T1000 (cell line): ENCODE measurements at regions not wholly inside any gene's neighbourhood (a gene's known extent, or its start where the extent isn't known, plus 50 kb on each side); places are given as distances from the start of the nearest gene placed in this dataset.
"Not testable (repeated sequence)": the region's sequence is repeated elsewhere in the genome, so short reads cannot be mapped to it uniquely, and the experiment has no call there.

Experiments
- DNase-seq: peaks from one replicate; lab custom pipeline; 2025; ENCODE audit warnings: mixed read lengths; lab: John Stamatoyannopoulos, UW

DNA sequence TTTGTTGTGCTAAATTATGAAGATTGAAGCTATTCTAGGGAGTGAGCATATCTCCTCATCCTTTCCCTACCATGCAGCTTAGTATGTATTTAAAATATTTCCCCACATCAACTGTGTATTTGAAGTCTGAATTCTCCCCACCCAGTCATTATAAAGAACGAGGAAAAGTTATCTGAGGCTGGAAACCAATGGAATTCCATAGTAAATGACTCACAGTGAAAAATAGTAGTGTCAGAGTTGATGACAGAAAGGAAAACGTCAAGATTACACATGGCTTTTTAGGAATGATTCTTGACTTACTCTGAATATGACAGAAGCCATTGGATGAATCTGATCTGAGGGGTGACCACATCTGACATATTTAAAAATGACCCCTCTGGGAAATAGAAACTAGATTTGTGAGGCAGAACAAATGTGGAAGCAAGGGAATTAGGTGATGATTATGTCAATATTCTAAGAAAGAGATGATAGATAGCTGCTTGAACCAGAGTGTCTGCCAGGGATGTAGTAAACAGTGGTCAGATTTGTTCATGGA is 1768.9 kb upstream of the CDH9 start:
- no peak for DNase-seq

DNA sequence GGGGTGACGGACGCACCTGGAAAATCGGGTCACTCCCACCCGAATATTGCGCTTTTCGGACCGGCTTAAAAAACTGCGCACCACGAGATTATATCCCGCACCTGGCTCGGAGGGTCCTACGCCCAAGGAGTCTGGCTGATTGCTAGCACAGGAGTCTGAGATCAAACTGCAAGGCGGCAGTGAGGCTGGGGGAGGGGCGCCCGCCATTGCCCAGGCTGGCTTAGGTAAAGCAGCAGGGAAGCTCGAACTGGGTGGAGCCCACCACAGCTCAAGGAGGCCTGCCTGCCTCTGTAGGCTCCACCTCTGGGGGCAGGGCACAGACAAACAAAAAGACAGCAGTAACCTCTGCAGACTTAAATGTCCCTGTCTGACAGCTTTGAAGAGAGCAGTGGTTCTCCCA is 1760.6 kb upstream of the CDH9 start:
- not testable (repeated sequence) for DNase-seq

GRCh38 chr5:28788954-28789353 is 1750.6 kb upstream of the CDH9 start:
- DNase-seq, result no peak

DNA sequence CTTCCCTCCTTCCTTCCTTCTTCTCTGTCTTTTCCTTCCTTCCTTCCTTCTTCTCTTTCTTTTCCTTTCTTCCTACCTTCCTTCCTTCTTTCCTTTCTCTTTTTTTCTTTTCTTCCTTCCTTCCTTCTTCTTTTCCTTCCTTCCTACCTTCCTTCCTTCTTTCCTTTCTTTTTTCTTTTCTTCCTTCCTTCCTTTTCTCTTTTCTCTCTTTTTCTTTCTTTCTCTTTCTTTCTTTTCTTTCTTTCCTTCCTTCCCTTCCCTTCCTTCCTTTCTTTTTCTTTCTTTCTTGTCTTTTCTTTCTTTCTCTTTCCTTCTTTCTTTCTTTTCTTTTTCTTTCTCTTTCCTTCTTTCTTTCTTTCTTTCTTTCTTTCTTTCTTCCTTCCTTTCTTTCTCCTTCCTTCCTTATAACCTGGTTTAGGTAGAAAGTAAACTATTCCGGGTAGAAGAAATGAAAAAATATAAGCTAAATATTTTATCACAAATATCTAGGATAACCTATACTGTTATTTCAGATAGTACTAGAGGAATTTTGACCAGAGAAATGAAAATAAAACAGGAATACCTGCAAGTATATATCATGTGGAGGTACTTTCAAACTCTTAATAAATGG is 1741.8 kb upstream of the CDH9 start:
- DNase-seq, result no peak

DNA sequence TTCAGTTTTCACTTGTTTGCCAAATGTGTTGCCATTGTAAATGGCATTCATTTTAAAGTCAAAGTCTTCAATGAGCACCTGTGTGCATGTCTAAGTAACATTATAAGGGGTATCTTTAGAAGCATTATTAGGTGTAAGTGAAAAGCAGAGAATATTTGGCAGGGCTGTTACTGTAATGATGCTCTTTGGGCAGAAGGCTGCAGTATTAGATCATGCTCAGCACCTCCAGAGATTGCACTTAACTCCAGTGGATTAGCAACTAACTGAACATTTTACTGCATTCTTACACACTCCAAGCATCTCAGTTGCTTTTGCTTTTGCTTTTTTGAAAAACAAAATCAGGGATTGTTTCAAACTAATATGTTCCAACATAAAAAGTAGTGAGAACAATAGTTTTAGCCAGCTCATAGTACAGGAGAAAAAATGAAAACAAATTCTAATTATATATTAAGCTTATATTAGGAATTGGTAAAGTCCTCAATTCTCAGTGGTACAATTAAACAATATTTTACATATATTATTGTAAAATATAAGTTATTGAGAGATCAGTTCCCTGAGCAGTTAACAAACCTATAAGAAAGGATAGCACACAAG is 1740.9 kb upstream of the CDH9 start:
- DNase-seq, result no peak

DNA sequence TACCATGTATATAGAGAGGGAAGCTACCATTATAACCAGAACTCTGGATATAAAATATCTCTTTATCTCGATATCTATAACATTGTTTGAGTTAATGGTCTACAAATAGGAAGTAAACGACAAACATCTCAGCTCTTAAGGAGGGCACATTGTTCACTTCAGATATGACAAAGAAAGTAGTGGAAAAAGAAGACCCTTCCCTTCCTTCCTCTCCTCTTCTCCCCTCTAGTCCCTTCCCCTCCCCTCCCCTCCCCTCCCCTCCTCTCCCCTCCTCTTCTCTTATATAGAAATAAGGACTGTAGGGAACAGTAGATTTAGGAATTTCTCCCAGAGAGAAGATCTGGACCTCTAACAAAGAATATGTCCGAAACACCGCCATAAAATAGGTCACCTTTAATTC is 1731.9 kb upstream of the CDH9 start:
- no peak for DNase-seq

DNA sequence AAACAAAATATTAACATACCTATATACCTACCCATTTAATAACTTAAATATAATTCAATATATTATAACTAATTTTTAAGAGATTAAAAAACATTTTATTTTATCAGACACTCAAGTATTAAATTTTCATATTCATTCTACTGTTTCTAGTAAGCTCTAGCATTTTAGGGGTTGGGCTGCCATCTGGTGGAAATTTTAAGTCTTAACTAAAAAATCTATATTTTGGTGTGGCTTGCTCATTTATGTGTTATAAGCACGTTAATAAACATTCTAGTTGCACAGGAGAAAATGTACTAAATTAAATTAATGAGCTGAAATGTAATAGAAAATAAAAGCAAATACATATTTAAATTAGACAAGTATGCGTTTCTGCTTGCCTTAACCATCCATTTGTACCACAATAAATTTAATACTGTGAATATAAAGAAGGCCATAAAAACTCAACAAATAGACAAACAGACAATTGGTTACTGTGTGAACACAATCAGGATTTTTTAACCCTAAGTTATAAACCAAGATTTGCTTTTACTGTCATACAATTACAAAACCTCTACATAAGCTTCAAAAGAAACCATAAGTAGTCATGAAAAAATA is 1728.3 kb upstream of the CDH9 start:
- peak; percentile 6 for DNase-seq

DNA sequence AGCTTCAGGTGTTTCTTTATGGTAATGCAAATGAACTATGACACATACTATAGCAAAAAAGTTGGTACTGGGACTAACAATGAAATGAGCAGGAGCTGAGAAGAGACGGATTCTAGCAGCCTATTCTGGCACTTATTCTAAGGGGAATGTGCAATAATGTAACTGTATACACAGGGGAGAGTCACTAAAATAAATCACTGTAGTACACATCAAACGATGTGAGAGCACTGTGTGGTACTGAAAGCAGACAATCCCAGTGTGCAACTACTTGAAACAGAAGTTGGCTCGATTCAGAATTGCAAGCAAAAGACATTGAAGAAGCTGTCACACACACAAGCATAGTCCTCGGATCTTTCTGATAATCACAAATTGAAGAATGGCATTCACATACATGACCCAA is 1713.0 kb upstream of the CDH9 start:
- DNase-seq, result no peak

DNA sequence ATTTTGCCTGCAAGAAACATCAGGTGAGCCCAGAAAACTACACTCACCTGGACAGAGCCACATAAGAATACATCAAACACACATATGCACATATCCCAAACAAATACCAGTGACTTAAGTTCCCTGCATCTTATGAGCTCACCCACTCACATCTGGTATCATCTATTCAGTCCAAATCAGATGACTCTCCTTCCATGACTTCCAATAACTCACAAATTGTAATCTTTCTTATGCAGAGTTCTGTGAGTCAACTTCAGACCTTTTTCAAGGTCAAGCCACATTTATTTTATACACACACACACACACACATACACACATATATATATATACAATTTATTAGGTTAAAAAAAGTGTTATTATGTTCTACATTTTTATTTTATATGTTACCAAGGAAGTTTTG is 1711.9 kb upstream of the CDH9 start:
- no peak for DNase-seq

DNA sequence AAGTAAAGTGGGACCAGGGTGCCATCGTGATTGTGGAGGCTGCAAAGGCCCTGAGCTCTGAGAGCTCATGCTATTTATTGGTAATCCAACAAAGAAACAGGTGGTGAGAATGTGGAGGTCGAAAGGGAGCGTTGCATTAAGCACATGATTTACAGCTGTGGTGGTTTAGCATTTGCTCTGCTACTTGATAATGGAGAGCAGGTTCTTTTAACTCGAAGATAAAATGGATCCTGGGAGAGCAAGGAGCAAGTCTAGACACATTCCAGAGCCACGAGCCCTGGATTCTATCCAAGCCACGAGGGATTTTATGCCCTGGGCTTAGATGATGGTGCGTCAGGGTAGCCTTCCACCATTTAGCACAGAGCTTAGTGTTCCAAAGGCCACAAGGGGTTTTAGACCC is 1710.1 kb upstream of the CDH9 start:
- no peak for DNase-seq

GRCh38 chr5:28743716-28744110 is 1705.3 kb upstream of the CDH9 start:
- no peak for DNase-seq

GRCh38 chr5:28743025-28743715 is 1704.8 kb upstream of the CDH9 start:
- no peak for DNase-seq

DNA sequence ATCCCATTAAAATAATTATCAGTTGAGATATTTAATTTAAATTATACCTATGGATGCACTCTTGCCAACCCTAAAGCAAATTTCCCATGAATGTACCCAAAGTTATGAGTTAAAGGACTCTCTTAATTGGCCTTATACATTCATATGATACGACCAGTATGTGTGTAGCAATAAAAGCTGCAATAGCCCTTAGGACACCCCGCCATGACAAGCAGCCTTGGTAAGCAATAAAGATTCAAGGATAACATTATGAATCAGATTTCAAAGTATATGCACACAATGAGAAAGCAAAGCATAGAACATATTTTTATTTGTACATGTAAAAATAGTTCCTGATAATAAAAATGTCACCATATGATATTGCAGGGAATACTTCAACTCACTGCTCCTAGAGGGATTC is 1699.3 kb upstream of the CDH9 start:
- DNase-seq, result peak; percentile 9

GRCh38 chr5:28737222-28737621 is 1698.8 kb upstream of the CDH9 start:
- no peak for DNase-seq

DNA sequence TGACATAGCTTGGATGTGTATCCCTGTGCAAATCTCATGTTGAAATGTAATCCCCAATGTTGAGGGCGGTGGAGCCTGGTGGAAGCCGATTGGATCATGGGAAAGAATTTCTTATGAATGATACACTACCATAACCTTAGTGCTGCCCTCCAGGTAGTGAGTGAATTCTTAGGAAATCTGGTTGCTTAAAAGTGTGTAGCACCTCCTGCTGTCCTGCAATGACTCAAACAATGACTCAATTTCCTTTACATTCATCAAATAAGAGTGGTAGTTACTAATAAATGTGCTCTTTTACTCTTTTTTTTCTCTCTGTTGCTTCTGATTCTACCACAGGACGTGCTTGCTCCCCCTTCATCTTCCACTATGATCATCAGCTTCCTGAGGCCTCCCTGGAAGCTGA is 1696.0 kb upstream of the CDH9 start:
- DNase-seq, result no peak

DNA sequence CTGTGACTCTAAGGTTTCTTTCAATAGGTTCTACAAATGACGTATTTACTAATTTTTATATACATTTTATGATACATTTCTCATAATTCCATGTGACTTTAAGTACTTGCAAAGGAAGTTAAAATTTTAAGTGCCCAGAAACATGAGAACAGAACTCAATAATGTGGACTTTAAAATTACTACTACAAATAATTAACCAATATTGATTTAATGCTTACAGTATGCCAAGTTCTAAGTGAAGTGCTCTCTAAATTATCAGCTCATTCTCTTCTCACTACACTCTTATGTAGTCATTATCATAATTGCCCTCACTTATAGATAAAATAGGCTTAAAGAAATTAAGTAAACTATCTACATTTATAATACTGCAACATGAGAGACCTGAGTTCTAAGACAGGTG is 1690.7 kb upstream of the CDH9 start:
- no peak for DNase-seq

GRCh38 chr5:28726815-28727214 is 1688.4 kb upstream of the CDH9 start:
- no peak for DNase-seq

DNA sequence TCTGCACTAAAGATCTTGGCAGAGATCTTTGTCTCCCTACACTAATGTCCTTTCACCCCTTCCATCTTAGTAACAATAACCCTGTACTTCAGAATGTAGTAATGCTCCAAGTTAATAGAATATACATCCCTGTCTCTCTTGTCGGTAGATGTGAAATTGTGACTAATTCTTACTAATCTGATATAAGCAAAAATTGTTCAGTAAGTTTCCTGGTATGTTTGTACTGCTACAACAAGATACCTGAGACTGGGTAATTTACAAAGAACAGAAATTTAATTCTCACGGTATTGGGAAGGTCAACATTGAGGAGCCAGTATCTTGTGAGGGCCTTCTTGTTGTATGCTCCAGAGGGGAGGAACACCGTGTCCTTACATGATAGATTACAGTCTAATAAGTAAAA is 1686.6 kb upstream of the CDH9 start:
- no peak for DNase-seq

DNA sequence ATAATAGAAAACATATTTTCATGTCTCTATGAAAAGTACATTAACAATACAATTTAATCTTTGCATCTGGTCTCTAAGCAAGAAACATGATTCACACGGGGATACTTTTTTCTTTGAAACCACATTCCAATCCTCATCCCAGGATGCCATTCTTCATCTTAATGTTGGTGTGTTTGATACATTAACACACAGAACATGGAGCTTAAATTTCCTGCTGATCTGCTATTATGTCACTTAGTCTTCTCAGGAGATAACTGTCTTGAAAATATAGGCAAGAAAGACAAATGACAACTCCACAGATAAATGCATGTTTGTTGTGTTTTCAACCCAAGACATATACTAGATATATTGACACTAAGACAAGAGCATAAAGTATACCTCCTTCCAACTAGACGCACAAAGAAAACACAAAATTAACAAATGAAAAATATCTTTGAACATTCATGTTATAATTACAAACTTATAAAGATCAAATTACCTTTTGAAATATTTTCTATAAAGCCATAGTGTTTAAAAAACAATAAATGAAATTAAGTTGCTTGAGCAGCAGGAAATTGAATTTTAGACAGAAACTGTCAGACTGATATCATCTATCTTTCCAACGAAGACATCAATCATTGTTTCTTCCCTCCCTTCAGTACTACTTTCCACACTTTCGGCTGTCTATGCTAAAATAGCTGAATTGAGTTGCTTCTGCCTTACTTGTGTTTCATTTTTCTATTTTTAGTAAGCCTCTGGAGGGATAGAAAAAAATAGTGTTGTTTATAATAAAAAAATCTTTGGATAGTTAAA is 1676.7 kb upstream of the CDH9 start:
- no peak for DNase-seq

GRCh38 chr5:28710360-28710759 is 1672.0 kb upstream of the CDH9 start:
- no peak for DNase-seq

- DNase-seq, result no peak
These were observed 1670.1 kb upstream of the CDH9 start for GRCh38 chr5:28708472-28708871.

- DNase-seq, result no peak
These were observed 1669.3 kb upstream of the CDH9 start for GRCh38 chr5:28707706-28708105.
